ENCODE measurements at regions not wholly inside any gene's neighbourhood (a gene's known extent, or its start where the extent isn't known, plus 50 kb on each side); places are given as distances from the start of the nearest gene placed in this dataset.

GRCh38 chr1:212205843-212206242, 79.4 kb upstream of the PPP2R5A start:
- TF ChIP-seq CTCF (conservative IDR thresholded peaks at IDR 0.05; ENCODE audit: low read depth, low read length), result no peak
- no peak for TF ChIP-seq EZH2 (IDR thresholded peaks at IDR 0.05; ENCODE audit: low read length, unreplicated experiment)
- no peak for TF ChIP-seq EZH2phosphoT487 (IDR thresholded peaks at IDR 0.05; ENCODE audit: borderline replicate concordance, low read length)
